ENCODE measurements at regions not wholly inside any gene's neighbourhood (a gene's known extent, or its start where the extent isn't known, plus 50 kb on each side); places are given as distances from the start of the nearest gene placed in this dataset.

- TF ChIP-seq CTCF (conservative IDR thresholded peaks at IDR 0.05; ENCODE audit: low read depth, low read length) (no peak), USF2 (IDR thresholded peaks at IDR 0.05; ENCODE audit: low read depth, low read length) (no peak), MAFK (IDR thresholded peaks at IDR 0.05; ENCODE audit: low read depth, low read length) (no peak), NFE2L2 (IDR thresholded peaks at IDR 0.05; ENCODE audit: low read depth, low read length) (no peak), RFX5 (IDR thresholded peaks at IDR 0.05; ENCODE audit: low read depth, low read length) (no peak), POLR2A (IDR thresholded peaks at IDR 0.05; ENCODE audit: low read depth, low read length) (no peak), RCOR1 (IDR thresholded peaks at IDR 0.05; ENCODE audit: insufficient replicate concordance, low read length) (no peak)
Measured at GRCh38 chr5:110347781-110348180, 378.7 kb downstream of the TMEM232 start.

Measured in IMR-90 (cell line).